OCI-M2 (cell line): ENCODE measurements at regions not wholly inside any gene's neighbourhood (a gene's known extent, or its start where the extent isn't known, plus 50 kb on each side); places are given as distances from the start of the nearest gene placed in this dataset.
"Not testable (repeated sequence)": the region's sequence is repeated elsewhere in the genome, so short reads cannot be mapped to it uniquely, and the experiment has no call there.

ENCODE experiments used
- DNase-seq: peaks from one replicate; lab custom pipeline; 2025; ENCODE audit not compliant: unreplicated experiment; lab: John Stamatoyannopoulos, UW

GRCh38 chr2:144749188-144749587 is 229.3 kb upstream of the ZEB2 start:
- DNase-seq, result no peak

GRCh38 chr2:144748443-144748842 is 228.5 kb upstream of the ZEB2 start:
- no peak for DNase-seq

GRCh38 chr2:144747571-144747970 is 227.7 kb upstream of the ZEB2 start:
- no peak for DNase-seq

DNA sequence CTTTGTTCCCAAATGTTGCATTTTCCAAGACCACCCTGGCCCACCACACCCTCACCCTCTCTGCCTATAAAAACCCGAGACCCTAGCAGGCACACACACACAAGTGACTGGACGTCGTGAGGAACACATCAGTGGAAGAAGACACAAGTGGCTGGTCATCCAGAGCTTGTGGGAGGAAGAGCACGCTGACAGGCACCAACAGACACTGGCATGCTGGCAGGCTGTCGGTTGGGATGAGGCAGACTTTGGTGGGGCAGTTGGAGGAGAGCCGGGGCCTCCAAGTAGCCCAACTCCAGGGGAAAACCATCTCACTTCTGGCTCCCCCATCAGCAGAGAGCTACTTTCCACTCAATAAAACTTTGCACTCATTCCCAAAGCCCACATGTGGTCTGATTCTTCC is 225.5 kb upstream of the ZEB2 start:
- no peak for DNase-seq

- no peak for DNase-seq
Observed at GRCh38 chr2:144738749-144739148, 218.8 kb upstream of the ZEB2 start.

GRCh38 chr2:144730711-144731110 is 210.8 kb upstream of the ZEB2 start:
- DNase-seq, result no peak

DNA sequence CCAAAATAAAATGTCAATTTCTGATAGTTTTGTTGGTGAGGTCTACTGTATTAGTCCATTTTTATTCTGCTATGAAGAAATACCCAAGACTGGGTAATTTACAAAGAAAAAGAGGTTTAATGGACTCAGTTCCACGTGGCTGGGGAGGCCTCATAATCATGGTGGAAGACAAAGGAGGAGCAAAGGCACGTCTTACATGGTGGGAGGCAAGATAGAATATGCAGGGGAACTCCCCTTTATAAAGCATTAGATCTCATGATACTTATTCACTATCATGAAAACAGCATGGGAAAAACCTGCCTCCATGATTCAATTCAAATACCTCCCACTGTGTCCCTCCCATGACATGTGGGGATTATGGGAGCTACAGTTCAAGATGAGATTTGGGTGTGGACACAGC is 204.5 kb upstream of the ZEB2 start:
- DNase-seq, result not testable (repeated sequence)

DNA sequence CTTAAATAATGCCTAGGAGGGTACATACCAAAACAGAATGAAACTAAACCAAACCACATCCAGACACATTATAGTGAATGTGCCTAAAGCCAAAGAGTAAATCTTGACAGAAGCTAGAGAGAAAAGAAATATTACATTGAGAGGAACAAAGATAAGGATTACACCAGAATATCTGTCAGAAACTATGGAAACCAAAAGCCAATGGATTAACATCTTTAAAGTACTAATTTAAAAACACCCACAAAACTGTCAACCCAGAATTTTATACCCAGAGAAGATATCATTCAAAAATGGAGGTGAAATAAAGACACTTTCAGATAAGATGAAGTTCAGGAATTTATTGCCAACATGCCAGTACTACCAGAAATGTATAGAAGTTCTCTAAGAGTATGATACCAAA is 198.5 kb upstream of the ZEB2 start:
- DNase-seq, result no peak

DNA sequence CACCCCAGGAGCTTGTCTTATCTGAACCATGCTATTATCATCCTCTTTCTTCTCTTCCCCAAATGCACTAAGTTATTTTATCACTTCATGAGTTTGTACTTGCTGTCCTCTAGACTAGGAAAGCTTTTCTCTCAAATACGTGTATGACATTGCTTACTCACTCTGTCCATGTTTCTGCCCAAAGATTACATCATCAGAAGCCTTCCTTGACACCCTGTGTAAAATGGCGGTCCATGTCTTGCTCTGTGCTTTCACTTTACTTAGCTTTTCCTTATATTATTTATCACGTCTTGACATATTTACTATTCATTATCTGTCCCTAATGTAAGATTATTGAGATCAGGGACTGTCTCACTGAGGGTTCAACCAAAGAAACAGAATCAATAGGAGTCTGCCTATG is 196.1 kb upstream of the ZEB2 start:
- DNase-seq, result no peak

GRCh38 chr2:144713410-144713809 is 193.5 kb upstream of the ZEB2 start:
- DNase-seq, result no peak

- no peak for DNase-seq
Observed at GRCh38 chr2:144712550-144712940, 192.6 kb upstream of the ZEB2 start.

DNA sequence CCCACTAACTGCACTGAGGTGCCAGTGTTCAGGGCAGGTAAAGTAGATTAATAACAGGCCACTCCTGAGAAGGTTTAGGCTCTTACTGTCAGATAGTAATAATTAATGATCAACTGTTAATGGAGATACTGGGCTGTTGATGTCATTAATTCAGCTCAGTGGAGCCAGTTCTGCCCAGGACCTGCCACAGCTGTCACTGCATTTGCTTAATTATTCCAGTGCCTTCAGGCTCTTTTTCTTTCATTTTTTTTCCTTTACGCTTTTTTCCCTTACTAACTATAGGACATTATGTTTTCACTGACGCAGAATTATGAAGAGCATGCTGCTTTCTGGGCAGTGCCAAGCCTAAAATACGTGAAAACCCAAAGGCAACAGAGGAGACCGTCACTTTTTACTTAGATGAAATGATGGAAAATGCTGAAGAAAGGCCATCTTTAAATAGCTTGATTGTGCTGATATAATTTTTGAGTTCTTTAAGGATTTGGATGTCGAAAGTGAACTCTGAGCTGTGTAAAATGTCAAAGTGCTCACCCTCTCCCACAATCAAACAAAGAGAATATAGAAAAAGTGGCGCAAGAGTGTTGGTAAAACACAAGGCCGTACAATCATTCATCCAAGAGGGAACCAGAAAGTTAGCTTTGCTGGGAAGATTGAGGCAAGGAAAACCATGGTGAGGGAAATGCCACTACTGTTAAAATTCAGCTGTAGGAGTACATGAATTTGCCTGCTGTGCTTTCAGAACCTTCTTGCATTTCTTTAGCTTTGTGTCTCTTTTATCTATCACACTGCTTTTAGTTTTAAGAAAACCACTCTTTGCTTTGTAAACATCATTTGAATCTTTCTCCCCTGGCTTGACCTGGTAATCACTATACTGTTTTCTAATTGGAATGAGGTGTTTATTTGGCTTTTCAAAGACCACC is 192.0 kb upstream of the ZEB2 start:
- DNase-seq, result no peak

- no peak for DNase-seq
Observed at GRCh38 chr2:144711084-144711483, 191.2 kb upstream of the ZEB2 start.

- DNase-seq, result no peak
Observed at GRCh38 chr2:144708626-144709025, 188.7 kb upstream of the ZEB2 start.

GRCh38 chr2:144707736-144708326 is 187.9 kb upstream of the ZEB2 start:
- DNase-seq, result no peak

DNA sequence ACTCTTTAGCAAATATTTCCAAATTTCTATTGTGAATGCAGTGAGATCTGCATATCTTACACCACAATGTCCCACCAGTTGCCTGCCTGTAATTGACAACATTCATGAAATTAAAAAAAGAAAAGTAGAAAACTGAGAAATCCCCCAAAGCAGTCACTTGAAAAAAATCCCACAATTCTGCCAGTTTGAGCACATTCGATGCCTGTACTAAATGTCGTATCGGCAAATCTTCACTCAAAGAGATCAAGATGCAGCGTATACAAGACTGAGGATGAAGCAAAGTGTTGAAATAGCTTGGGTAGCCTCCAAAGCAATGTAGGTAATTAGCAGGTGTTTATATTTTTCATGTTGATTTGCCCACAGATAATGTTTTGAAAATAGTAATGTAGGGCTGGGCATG is 186.7 kb upstream of the ZEB2 start:
- DNase-seq, result no peak

- no peak for DNase-seq
Observed at GRCh38 chr2:144705328-144706245, 185.7 kb upstream of the ZEB2 start.

- DNase-seq, result no peak
Observed at GRCh38 chr2:144704709-144705095, 184.8 kb upstream of the ZEB2 start.

- no peak for DNase-seq
Observed at GRCh38 chr2:144703852-144704708, 184.2 kb upstream of the ZEB2 start.

DNA sequence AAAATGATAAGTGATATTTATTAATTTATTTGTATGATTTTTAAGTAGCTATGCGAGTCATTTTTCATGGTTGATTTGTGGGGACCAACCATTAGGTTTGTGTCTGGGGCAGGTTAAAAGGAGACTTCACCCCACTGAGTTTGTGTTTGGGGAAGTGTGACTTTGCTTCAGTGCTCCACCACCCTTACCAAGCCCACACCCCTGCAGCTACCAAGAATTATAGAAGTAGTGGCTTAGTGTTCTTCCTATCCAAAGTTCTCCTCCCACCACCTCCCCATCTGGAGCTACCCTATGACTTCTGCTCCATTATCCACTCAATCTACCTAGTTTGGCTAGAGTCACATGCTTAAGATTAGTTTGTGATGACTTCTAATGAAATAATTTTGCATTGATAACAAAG is 182.1 kb upstream of the ZEB2 start:
- no peak for DNase-seq

GRCh38 chr2:144701259-144701658 is 181.3 kb upstream of the ZEB2 start:
- no peak for DNase-seq
